ENCODE measurements at regions not wholly inside any gene's neighbourhood (a gene's known extent, or its start where the extent isn't known, plus 50 kb on each side); places are given as distances from the start of the nearest gene placed in this dataset.

DNA sequence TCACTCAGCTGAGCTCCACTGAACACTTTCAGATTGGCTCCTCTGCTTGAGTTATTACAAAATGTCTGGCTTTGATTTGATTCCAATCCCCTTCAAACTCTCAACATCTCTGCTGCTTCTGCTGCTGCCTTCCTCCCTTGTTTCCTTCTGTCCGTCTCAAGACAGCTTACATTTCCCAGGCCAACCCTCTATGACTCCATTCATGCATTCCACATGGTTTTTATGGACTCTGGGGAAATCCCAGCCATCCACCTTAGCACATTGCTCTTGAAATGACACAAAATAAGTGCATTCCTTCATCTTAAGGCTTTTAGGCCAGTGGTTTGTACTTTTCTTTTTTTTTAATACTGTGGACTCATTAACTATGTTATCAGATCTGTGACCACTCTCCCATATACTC is 68.5 kb upstream of the TMEM164 start:
- DNase-seq = peak; percentile 48

GRCh38 chrX:109934935-109935334 is 68.0 kb upstream of the TMEM164 start:
- DNase-seq = no peak

GRCh38 chrX:109936114-109936513 is 66.8 kb upstream of the TMEM164 start:
- DNase-seq = peak; percentile 5

GRCh38 chrX:109936598-109936997 is 66.3 kb upstream of the TMEM164 start:
- DNase-seq = no peak

DNA sequence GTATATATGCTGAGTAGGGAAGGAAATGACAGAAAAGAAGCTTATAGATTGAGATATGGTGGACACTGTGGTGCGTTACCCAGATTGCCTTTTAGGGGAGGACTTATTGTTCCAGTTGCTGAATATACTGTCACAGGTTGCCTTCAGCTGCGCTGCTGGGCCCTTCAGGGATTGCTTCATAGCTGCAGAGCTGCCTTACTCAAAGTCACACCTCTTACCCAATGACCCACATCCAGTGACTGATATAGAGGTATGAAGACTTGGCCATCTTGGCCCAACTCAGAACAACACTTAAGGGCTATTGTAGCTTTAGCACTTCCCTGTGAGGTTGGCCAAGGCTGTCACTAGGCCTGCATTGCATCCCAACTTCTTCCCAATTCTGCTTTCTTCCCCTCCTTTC is 63.4 kb upstream of the TMEM164 start:
- DNase-seq = no peak

DNA sequence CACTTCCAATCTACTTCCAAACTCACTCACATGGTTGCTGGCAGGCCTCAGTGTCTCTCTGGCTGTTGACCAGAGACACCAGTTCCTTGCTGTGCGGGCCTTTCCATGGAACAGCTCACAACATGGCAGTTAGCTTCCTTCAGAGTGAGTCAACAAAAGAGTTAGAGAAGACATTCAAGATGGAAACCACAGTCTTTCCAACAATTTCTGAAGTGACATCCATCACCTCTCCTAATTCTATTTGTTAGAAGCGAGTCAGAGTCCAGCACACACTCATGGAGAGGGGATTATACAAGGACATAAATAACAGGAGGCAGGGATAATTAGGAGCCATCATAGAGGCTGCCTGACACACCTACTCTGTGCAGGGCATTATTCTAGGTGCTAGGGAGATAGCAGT is 62.5 kb upstream of the TMEM164 start:
- peak; percentile 4 for DNase-seq

- DNase-seq = no peak
Measured at GRCh38 chrX:109943092-109943739, 59.7 kb upstream of the TMEM164 start.

DNA sequence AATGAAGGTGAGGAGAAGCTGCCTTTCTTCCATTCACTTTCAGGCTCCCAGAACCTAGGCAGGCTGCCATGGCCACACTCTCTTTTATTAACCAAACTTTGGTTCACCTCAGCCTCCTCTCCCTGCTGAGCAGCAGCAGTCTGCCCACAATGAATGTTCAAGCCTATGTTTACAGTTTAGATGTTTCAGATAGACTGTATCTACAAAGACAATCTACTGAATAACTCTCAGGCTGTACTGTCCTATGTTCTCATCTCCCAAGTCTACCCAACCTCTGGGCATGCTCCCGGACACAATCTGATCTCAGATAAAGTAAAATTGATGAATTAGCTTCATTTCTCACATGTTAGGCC is 59.2 kb upstream of the TMEM164 start:
- DNase-seq = no peak

DNA sequence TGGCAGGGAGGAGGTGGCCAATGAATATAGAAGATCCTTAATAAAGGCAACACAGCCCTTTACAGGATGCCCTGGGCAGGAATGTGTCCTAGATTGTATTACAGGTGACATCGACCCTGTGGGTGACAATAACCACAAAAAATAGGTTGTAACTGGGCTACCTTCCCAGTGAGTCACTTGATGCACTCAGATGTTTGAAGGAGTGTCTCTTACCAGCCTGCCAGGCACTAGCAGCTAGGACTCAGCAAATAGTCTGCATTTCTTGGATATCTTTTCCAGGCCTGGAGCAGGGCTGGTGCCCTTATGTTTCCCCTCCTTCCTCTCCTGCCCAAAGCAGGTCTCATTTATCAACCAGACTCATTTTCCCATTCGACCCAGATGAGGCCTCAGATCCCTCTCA is 50.9 kb upstream of the TMEM164 start:
- DNase-seq = no peak

DNA sequence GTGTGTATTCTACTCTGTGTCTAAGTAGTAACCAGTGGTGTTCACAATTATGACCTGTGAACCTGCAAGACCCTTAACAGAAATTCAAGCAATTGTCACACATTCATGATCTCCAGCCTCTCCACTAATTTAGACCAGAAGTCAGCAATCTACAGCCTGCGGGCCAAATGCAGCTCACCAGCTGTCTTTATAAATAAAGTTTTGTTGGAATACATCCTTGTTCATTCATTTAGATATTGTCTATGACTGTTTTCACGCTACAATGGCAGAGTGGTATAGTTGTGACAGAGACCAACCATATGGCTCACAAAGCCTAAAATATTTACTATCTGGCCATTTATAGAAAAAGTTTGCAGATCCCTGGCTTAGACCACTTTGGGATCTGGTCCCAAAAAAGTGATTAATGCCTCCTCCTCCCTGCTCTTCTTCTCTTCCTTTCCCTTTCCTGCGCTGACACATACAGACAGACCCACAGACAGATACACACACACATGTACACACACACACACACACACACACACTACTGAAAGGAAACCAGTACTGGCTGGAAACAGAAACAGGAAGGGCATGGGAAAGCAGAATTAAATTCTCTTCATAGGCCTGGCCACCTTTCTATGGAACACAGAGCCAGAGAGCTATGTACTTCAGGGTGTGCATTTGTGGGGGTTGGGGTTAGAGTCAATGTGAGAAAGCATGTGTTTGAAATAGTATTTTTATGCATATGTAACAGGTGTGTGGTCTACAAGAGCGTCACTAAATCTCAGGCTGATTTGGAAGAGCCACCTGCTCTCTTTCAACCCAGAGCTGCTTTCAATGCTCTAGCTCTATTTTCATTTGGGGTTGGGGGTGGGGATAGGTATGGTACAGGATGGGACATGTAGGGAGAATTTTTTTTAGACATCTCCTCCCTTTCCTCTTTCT is 49.7 kb upstream of the TMEM164 start:
- no peak for DNase-seq
